H1 (cell line): ENCODE measurements at regions not wholly inside any gene's neighbourhood (a gene's known extent, or its start where the extent isn't known, plus 50 kb on each side); places are given as distances from the start of the nearest gene placed in this dataset.

Experiments used
- CTCF ChIA-PET: fragments of 300-600 bp; sonication (Branson Sonifier 250); formaldehyde crosslinking; loops from one replicate; lab custom pipeline; 2021; ENCODE audit not compliant: partially characterized antibody; lab: Charles Lee
- POLR2A ChIA-PET: fragments of 300-600 bp; sonication (Branson Sonifier 250); formaldehyde crosslinking; loops from one replicate; lab custom pipeline; 2021; ENCODE audit warnings: inconsistent platforms; ENCODE audit not compliant: partially characterized antibody; lab: Charles Lee
- DNase-seq, 2 experiments: peaks; one replicate each; pipeline versions ENCODE4 v3.0.0 to v3.0.0-alpha.2; 2010 to 2022; ENCODE audit warnings: low spot score in 2 of 2, low read depth in 1 of 2, mixed read lengths in 1 of 2
- FAIRE-seq: peaks from 2 replicates; lab custom pipeline; 2011; peaks lifted over from hg19 to GRCh38; lab: Jason Lieb, UNC
- H2AFZ ChIP-seq: 2 replicates; pipeline ENCODE4 v1.8.1; 2012; ENCODE audit warnings: low read length, inconsistent platforms
- H2AK5ac ChIP-seq: 2 replicates; pipeline ENCODE4 v1.6.1; 2013; ENCODE audit warnings: low read depth, low read length
- H2BK120ac ChIP-seq: replicated peaks from 2 replicates; pipeline ENCODE3; 2013; ENCODE audit warnings: low read depth, low read length, inconsistent platforms
- H2BK12ac ChIP-seq: 2 replicates; pipeline ENCODE4 v1.6.1; 2013; ENCODE audit warnings: low read depth, low read length
- H2BK15ac ChIP-seq: 2 replicates; pipeline ENCODE4 v1.6.1; 2013; ENCODE audit warnings: low read length
- H2BK20ac ChIP-seq: 2 replicates; pipeline ENCODE4 v1.6.1; 2013; ENCODE audit warnings: low read length
- H2BK5ac ChIP-seq: 2 replicates; pipeline ENCODE4 v1.6.1; 2013; ENCODE audit warnings: low read depth, low read length
- H3K14ac ChIP-seq: 2 replicates; pipeline ENCODE4 v1.6.1; 2013; ENCODE audit warnings: inconsistent platforms; ENCODE audit not compliant: insufficient read length
- H3K18ac ChIP-seq: 2 replicates; pipeline ENCODE4 v1.6.1; 2013; ENCODE audit warnings: low read length; ENCODE audit errors: extremely low read depth
- H3K23ac ChIP-seq: 2 replicates; pipeline ENCODE4 v1.6.1; 2013; ENCODE audit warnings: inconsistent platforms; ENCODE audit not compliant: insufficient read length
- H3K23me2 ChIP-seq: 2 replicates; pipeline ENCODE4 v1.6.1; 2013; ENCODE audit warnings: low read depth, low read length
- H3K27ac ChIP-seq: 2 replicates; pipeline ENCODE4 v1.6.1; 2011; ENCODE audit warnings: low read depth, low read length, inconsistent platforms
- H3K27me3 ChIP-seq, 4 experiments: replicated peaks in 1 of 4; 1 replicate in 1 of 4; 2 replicates in 3 of 4; pipeline versions ENCODE4 v1.6.1 to v1.8.1; 2011 to 2013; ENCODE audit warnings: low read length in 3 of 4, mild to moderate bottlenecking in 3 of 4, inconsistent platforms in 2 of 4, mixed read lengths in 2 of 4, moderate library complexity in 1 of 4; ENCODE audit not compliant: control insufficient read depth in 3 of 4, insufficient read depth in 3 of 4; ENCODE audit errors: extremely low read depth in 1 of 4
- H3K36me3 ChIP-seq, 4 experiments: 2 replicates each; pipeline versions ENCODE4 v1.6.1 to v1.8.1; 2011 to 2013; ENCODE audit warnings: mild to moderate bottlenecking in 4 of 4, low read length in 3 of 4, moderate library complexity in 2 of 4, control low read depth in 1 of 4, inconsistent platforms in 1 of 4; ENCODE audit not compliant: insufficient read depth in 4 of 4, control insufficient read depth in 2 of 4
- H3K4ac ChIP-seq: replicated peaks from 2 replicates; pipeline ENCODE3; 2013; ENCODE audit warnings: low read length, low read depth, mixed read lengths, inconsistent platforms; ENCODE audit not compliant: insufficient read length
- H3K4me1 ChIP-seq, 4 experiments: replicated peaks in 1 of 4; 1 replicate in 1 of 4; 2 replicates in 3 of 4; pipeline versions ENCODE4 v1.6.1 to v1.8.1; 2011 to 2013; ENCODE audit warnings: low read length in 3 of 4, inconsistent platforms in 2 of 4, mixed read lengths in 1 of 4; ENCODE audit not compliant: insufficient read depth in 4 of 4, control insufficient read depth in 3 of 4
- H3K4me2 ChIP-seq, 2 experiments: 2 replicates each; pipeline versions ENCODE4 v1.6.1 to v1.8.1; 2011 to 2013; ENCODE audit warnings: low read depth in 2 of 2, low read length in 2 of 2, control low read depth in 1 of 2, inconsistent platforms in 1 of 2, mild to moderate bottlenecking in 1 of 2; ENCODE audit not compliant: insufficient read depth in 1 of 2
- H3K4me3 ChIP-seq, 4 experiments: fragments of 200-600, 300-600 bp in 1 of 4; sonication (generic), shearing (Covaris generic), sonication (Bioruptor Twin) in 1 of 4; 2 replicates each; pipeline versions ENCODE4 v1.5.1 to v1.8.1; 2011 to 2016; ENCODE audit warnings: low read length in 4 of 4, low read depth in 3 of 4, control low read depth in 2 of 4, inconsistent platforms in 2 of 4, mild to moderate bottlenecking in 2 of 4, mixed read lengths in 1 of 4, moderate library complexity in 1 of 4; ENCODE audit not compliant: insufficient read depth in 2 of 4; ENCODE audit errors: extremely low read depth in 1 of 4
- H3K56ac ChIP-seq: replicated peaks from 2 replicates; pipeline ENCODE3; 2013; ENCODE audit warnings: low read depth, mild to moderate bottlenecking, mixed read lengths, low read length, inconsistent platforms; ENCODE audit not compliant: insufficient read length
- H3K79me1 ChIP-seq: 2 replicates; pipeline ENCODE4 v1.6.1; 2013; ENCODE audit warnings: low read depth, low read length, control low read depth
- H3K79me2 ChIP-seq, 2 experiments: 2 replicates each; pipeline versions ENCODE4 v1.6.1 to v1.8.1; 2012 to 2013; ENCODE audit warnings: low read length in 2 of 2, mild to moderate bottlenecking in 2 of 2, inconsistent platforms in 1 of 2; ENCODE audit not compliant: insufficient read depth in 2 of 2, control insufficient read depth in 1 of 2
- H3K9ac ChIP-seq, 4 experiments: replicated peaks in 1 of 4; 1 replicate in 1 of 4; 2 replicates in 3 of 4; pipeline versions ENCODE4 v1.6.1 to v1.8.1; 2011 to 2013; ENCODE audit warnings: low read depth in 3 of 4, low read length in 3 of 4, control low read depth in 2 of 4, mild to moderate bottlenecking in 2 of 4, moderate library complexity in 2 of 4, inconsistent platforms in 1 of 4; ENCODE audit errors: extremely low read depth in 1 of 4
- H3K9me3 ChIP-seq, 2 experiments: 2 replicates each; pipeline versions ENCODE4 v1.6.1 to v1.8.1; 2012 to 2013; ENCODE audit warnings: mild to moderate bottlenecking in 2 of 2, moderate library complexity in 2 of 2, control low read depth in 1 of 2, inconsistent platforms in 1 of 2, low read depth in 1 of 2, low read length in 1 of 2, mixed read lengths in 1 of 2; ENCODE audit not compliant: insufficient read depth in 2 of 2
- H4K20me1 ChIP-seq, 2 experiments: replicated peaks in 1 of 2; 2 replicates each; pipeline versions ENCODE3 to v1.8.1; 2011 to 2013; ENCODE audit warnings: inconsistent platforms in 2 of 2, low read length in 2 of 2, mild to moderate bottlenecking in 1 of 2; ENCODE audit not compliant: insufficient read depth in 2 of 2, control insufficient read depth in 1 of 2
- H4K5ac ChIP-seq: 2 replicates; pipeline ENCODE4 v1.6.1; 2013; ENCODE audit warnings: low read length, low read depth, mixed read lengths, inconsistent platforms; ENCODE audit not compliant: insufficient read length
- H4K8ac ChIP-seq: 2 replicates; pipeline ENCODE4 v1.8.0; 2013; ENCODE audit warnings: mild to moderate bottlenecking, moderate library complexity, low read length, inconsistent platforms; ENCODE audit not compliant: insufficient read depth; ENCODE audit errors: extremely low read depth
- H4K91ac ChIP-seq: replicated peaks from 2 replicates; pipeline ENCODE3; 2013; ENCODE audit warnings: low read length, mixed read lengths, inconsistent platforms; ENCODE audit not compliant: insufficient read length
- CHD2 ChIP-seq: IDR thresholded peaks from 2 replicates; pipeline ENCODE4 v1.6.1; 2012; ENCODE audit warnings: low read length, improper control_type of control experiment
- CTCF ChIP-seq, 3 experiments: IDR thresholded peaks; 1 replicate in 2 of 3; 2 replicates in 1 of 3; pipeline versions ENCODE4 v1.5.1 to v1.6.1; 2011; ENCODE audit warnings: low read length in 3 of 3, mild to moderate bottlenecking in 3 of 3, inconsistent platforms in 2 of 3, low read depth in 1 of 3, moderate library complexity in 1 of 3; ENCODE audit not compliant: insufficient read depth in 1 of 3; ENCODE audit errors: control extremely low read depth in 1 of 3
- RAD21 ChIP-seq, 2 experiments: IDR thresholded peaks in 1 of 2; conservative IDR thresholded peaks in 1 of 2; 2 replicates each; pipeline ENCODE4 v1.6.1; 2011; ENCODE audit warnings: low read depth in 2 of 2, low read length in 2 of 2, improper control_type of control experiment in 1 of 2, inconsistent platforms in 1 of 2, mild to moderate bottlenecking in 1 of 2, moderate library complexity in 1 of 2
- SP2 ChIP-seq: IDR thresholded peaks from 2 replicates; pipeline ENCODE4 v1.6.1; 2012; ENCODE audit warnings: mild to moderate bottlenecking, low read length, inconsistent platforms
- WGBS, 2 experiments: shearing (Covaris generic) in 1 of 2; methylation state at CpG; one replicate each; pipeline versions ENCODE4 v1.1.6 to v1.1.7; 2013 to 2015; ENCODE audit warnings: low lambda C conversion rate in 2 of 2, mixed read lengths in 2 of 2, inconsistent platforms in 1 of 2, low coverage in 1 of 2, missing lambda C conversion rate in 1 of 2; ENCODE audit not compliant: insufficient replicate concordance in 2 of 2, insufficient coverage in 1 of 2, insufficient read length in 1 of 2; ENCODE audit errors: extremely low coverage in 1 of 2, missing lambda C conversion rate in 1 of 2; 5-methylcytosine and 5-hydroxymethylcytosine counted together

- POLR2A ChIA-PET: no interaction called here
- Histone ChIP-seq H3K14ac (no peak overlapping the region), H2BK15ac (no peak overlapping the region), H4K5ac (no peak overlapping the region), H3K56ac (no peak overlapping the region), H2BK20ac (no peak overlapping the region), H4K8ac (no peak overlapping the region), H4K20me1 (no peaks in the 10 kb centered on the region), H3K18ac (no peak overlapping the region), H3K27ac (no peak overlapping the region), H3K4me3 (no peak overlapping the region), H3K27me3 (no peaks in the 10 kb centered on the region), H2BK12ac (no peak overlapping the region), H3K36me3 (no peaks in the 10 kb centered on the region), H3K9ac (no peak overlapping the region), H2AK5ac (no peak overlapping the region), H3K23ac (no peak overlapping the region), H4K91ac (no peak overlapping the region), H2BK5ac (no peak overlapping the region), H2AFZ (no peak overlapping the region), H3K79me2 (no peaks in the 10 kb centered on the region), H3K79me1 (no peaks in the 10 kb centered on the region), H3K4me1 (peaks cover 0 to 2% (median 0%) of the 10 kb centered on the region in 4 experiments; a peak in 2 of 7 replicates), H3K4me2 (no peak overlapping the region), H3K4ac (no peak overlapping the region), H3K9me3 (no peaks in the 10 kb centered on the region), H3K23me2 (no peaks in the 10 kb centered on the region), H2BK120ac (no peak overlapping the region)
- 51% methylated on average over 2 of the region's 2 CpGs; no CpG with 5 or more reads in 1 of the 2 experiments for WGBS, 2 experiments
- CTCF ChIA-PET: interaction anchor here (0.6 to 32.4 kb wide), 36 partner anchors 8 to 890 kb away, joined by 3 to 682 read pairs (median 6); no protein-coding TSS in a partner anchor
- FAIRE-seq: no peak
- peak; percentile 23 to 41; a peak in 3 of 4 replicates for TF ChIP-seq RAD21 (IDR thresholded peaks at IDR 0.05 in 1 of 2, conservative IDR thresholded peaks at IDR 0.05 in 1 of 2; ENCODE audit: low read depth in 2 of 2, low read length in 2 of 2)
- TF ChIP-seq CHD2: no peak
- peak in 2 of 3 experiments; percentile 32 to 58; a peak in 3 of 4 replicates for TF ChIP-seq CTCF (IDR thresholded peaks at IDR 0.05; ENCODE audit: control extremely low read depth in 1 of 3, insufficient read depth in 1 of 3, low read depth in 1 of 3, low read length in 3 of 3)
- TF ChIP-seq SP2: no peak
- no peak for DNase-seq
Measured at GRCh38 chr7:142481548-142481947, 223.7 kb upstream of the PRSS58 start.
